B cell (primary cell): ENCODE measurements at regions not wholly inside any gene's neighbourhood (a gene's known extent, or its start where the extent isn't known, plus 50 kb on each side); places are given as distances from the start of the nearest gene placed in this dataset.

Experiments used
- ATAC-seq: fragments of 200-7000 bp; cut with Tn5 transposase; one replicate; pipeline ENCODE4 v1.10.0; 2021; ENCODE audit warnings: low read depth, mild to moderate bottlenecking, moderate number of reproducible peaks, moderate library complexity
- CTCF ChIA-PET: fragments of 350-600 bp; sonication (Branson Sonifier 250); formaldehyde crosslinking; loops from one replicate; lab custom pipeline; 2021; ENCODE audit warnings: antibody characterized with exemption, inconsistent platforms; lab: Charles Lee
- POLR2A ChIA-PET: fragments of 350-600 bp; sonication (Branson Sonifier 250); formaldehyde crosslinking; loops from one replicate; lab custom pipeline; 2021; ENCODE audit warnings: antibody characterized with exemption; lab: Charles Lee
- DNase-seq: peaks from one replicate; pipeline ENCODE4 v3.0.0; 2013
- H2AFZ ChIP-seq: 2 replicates; pipeline ENCODE4 v1.6.1; 2012; ENCODE audit warnings: mild to moderate bottlenecking, low read depth, low read length; ENCODE audit not compliant: insufficient read depth, poor library complexity, severe bottlenecking
- H3K27ac ChIP-seq, 2 donors: 1 replicate in 1 of 2; 2 replicates in 1 of 2; pipeline ENCODE4 v1.5.1; 2012 to 2013; ENCODE audit warnings: low read length in 2 of 2, mild to moderate bottlenecking in 2 of 2, moderate library complexity in 1 of 2
- H3K27me3 ChIP-seq, 4 experiments: fragments of 200-600 bp in 1 of 4; sonication (generic) in 1 of 4; replicated peaks in 1 of 4; 1 replicate in 2 of 4; 2 replicates in 2 of 4; pipeline versions ENCODE4 v1.6.1 to v1.7.0; 2013 to 2016; ENCODE audit warnings: low read length in 3 of 4, mild to moderate bottlenecking in 2 of 4, mixed read lengths in 1 of 4, moderate library complexity in 1 of 4; ENCODE audit not compliant: insufficient read depth in 4 of 4, control insufficient read depth in 3 of 4; ENCODE audit errors: control extremely low read depth in 1 of 4
- H3K36me3 ChIP-seq, 2 experiments: replicated peaks in 1 of 2; 1 replicate in 1 of 2; 2 replicates in 1 of 2; pipeline versions ENCODE4 v1.6.1 to v1.7.1; 2013; ENCODE audit warnings: low read length in 1 of 2; ENCODE audit not compliant: insufficient read depth in 2 of 2, control insufficient read depth in 1 of 2; ENCODE audit errors: control extremely low read depth in 1 of 2, extremely low read depth in 1 of 2
- H3K4me1 ChIP-seq, 2 donors: fragments of 200-600 bp in 1 of 2; sonication (generic) in 1 of 2; 1 replicate in 1 of 2; 2 replicates in 1 of 2; pipeline versions ENCODE4 v1.5.1 to v1.6.1; 2013 to 2017; ENCODE audit warnings: low read length in 2 of 2; ENCODE audit not compliant: control insufficient read depth in 2 of 2, insufficient read depth in 2 of 2
- H3K4me2 ChIP-seq: replicated peaks from 2 replicates; pipeline ENCODE3; 2012; ENCODE audit warnings: mild to moderate bottlenecking, low read depth, low read length; ENCODE audit not compliant: poor library complexity, severe bottlenecking
- H3K4me3 ChIP-seq, 5 experiments: fragments of 200-600 bp in 1 of 5; sonication (generic) in 1 of 5; 1 replicate in 3 of 5; 2 replicates in 2 of 5; pipeline versions ENCODE4 v1.5.1 to v1.7.0; 2011 to 2016; ENCODE audit warnings: low read length in 4 of 5, mild to moderate bottlenecking in 4 of 5, low read depth in 2 of 5, control low read depth in 1 of 5, moderate library complexity in 1 of 5; ENCODE audit not compliant: insufficient read depth in 1 of 5; ENCODE audit errors: control extremely low read depth in 1 of 5, extremely low read depth in 1 of 5
- H3K79me2 ChIP-seq: fragments of 200-600 bp; sonication (generic); one replicate; pipeline ENCODE4 v1.6.0; 2016; ENCODE audit warnings: low read length; ENCODE audit not compliant: control insufficient read depth, insufficient read depth
- H3K9ac ChIP-seq: fragments of 200-600 bp; sonication (generic); 2 replicates; pipeline ENCODE4 v1.6.1; 2017; ENCODE audit warnings: mild to moderate bottlenecking, low read length, moderate library complexity
- H3K9me3 ChIP-seq, 3 donors: one replicate each; pipeline versions ENCODE4 v1.6.1 to v1.7.1; 2013; ENCODE audit warnings: low read length in 2 of 3; ENCODE audit not compliant: control insufficient read depth in 2 of 3, insufficient read depth in 1 of 3; ENCODE audit errors: control extremely low read depth in 1 of 3
- H4K20me1 ChIP-seq: 2 replicates; pipeline ENCODE4 v1.6.0; 2012; ENCODE audit warnings: mild to moderate bottlenecking, low read length; ENCODE audit not compliant: insufficient read depth, control insufficient read depth, poor library complexity, severe bottlenecking
- H3K27ac Mint-ChIP-seq: one replicate; pipeline ENCODE4 v1.8.0; 2021; ENCODE audit warnings: mixed read lengths
- H3K27me3 Mint-ChIP-seq: one replicate; pipeline ENCODE4 v1.8.0; 2021; ENCODE audit warnings: mixed read lengths
- H3K4me1 Mint-ChIP-seq: one replicate; pipeline ENCODE4 v1.8.0; 2021; ENCODE audit warnings: mixed read lengths
- H3K4me3 Mint-ChIP-seq: one replicate; pipeline ENCODE4 v1.8.0; 2021; ENCODE audit warnings: mixed read lengths
- H3K9me3 Mint-ChIP-seq: one replicate; pipeline ENCODE4 v1.8.0; 2022; ENCODE audit warnings: mixed read lengths; ENCODE audit not compliant: insufficient read depth
- EZH2 ChIP-seq: IDR thresholded peaks from 2 replicates; pipeline ENCODE4 v1.6.1; 2012; ENCODE audit warnings: borderline replicate concordance, low read depth, mild to moderate bottlenecking, moderate library complexity, low read length; ENCODE audit not compliant: insufficient read depth, poor library complexity, severe bottlenecking
- WGBS: methylation state at CpG from one replicate; pipeline ENCODE4 v1.1.5; 2013; ENCODE audit warnings: missing lambda C conversion rate; ENCODE audit not compliant: insufficient coverage; 5-methylcytosine and 5-hydroxymethylcytosine counted together
- intact Hi-C: fragments of 100-400 bp; cut with micrococcal nuclease; formaldehyde crosslinking; loops from one replicate; pipeline ENCODE4 v1.10.0; 2022
- TF ChIP-seq, protein P1 (sequence below): fragments of 200-600 bp; IDR thresholded peaks from one replicate; pipeline ENCODE4 v1.8.0; 2022; ENCODE audit warnings: antibody characterized with exemption, mild to moderate bottlenecking

DNA sequence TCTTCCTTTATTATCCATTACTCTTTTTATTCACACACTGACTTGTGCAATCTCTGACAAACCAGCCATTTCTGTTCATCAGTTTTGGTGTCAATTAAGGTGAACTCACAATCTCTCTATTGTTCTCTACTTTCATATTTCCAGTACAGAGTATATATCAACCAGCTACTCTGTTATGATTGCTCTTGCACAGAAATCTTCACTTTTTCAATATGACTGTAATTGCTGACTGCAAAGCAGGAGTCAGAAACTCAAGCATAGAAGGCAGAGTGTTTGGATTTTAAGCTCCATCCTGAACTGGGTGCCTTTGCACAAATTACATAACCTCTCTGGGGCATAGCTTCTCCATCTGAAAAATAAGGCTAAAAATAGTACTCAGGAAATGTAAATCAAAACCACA is 1042.0 kb downstream of the GRM8 start:
- intact Hi-C loops: no loop called here
- H3K79me2 ChIP-seq: no peaks in the 10 kb centered on the region
- H3K4me1 Mint-ChIP-seq: no peaks in the 10 kb centered on the region
- no peak overlapping the region for H3K27ac ChIP-seq
- ATAC-seq (no peak), DNase-seq (no peak)
- no peak overlapping the region for H2AFZ ChIP-seq
- H3K9me3 Mint-ChIP-seq: no peaks in the 10 kb centered on the region
- CTCF ChIA-PET: no interaction called here
- TF ChIP-seq, protein P1, sequence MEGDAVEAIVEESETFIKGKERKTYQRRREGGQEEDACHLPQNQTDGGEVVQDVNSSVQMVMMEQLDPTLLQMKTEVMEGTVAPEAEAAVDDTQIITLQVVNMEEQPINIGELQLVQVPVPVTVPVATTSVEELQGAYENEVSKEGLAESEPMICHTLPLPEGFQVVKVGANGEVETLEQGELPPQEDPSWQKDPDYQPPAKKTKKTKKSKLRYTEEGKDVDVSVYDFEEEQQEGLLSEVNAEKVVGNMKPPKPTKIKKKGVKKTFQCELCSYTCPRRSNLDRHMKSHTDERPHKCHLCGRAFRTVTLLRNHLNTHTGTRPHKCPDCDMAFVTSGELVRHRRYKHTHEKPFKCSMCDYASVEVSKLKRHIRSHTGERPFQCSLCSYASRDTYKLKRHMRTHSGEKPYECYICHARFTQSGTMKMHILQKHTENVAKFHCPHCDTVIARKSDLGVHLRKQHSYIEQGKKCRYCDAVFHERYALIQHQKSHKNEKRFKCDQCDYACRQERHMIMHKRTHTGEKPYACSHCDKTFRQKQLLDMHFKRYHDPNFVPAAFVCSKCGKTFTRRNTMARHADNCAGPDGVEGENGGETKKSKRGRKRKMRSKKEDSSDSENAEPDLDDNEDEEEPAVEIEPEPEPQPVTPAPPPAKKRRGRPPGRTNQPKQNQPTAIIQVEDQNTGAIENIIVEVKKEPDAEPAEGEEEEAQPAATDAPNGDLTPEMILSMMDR: no peak
- no peak for TF ChIP-seq EZH2
- no peak overlapping the region for H3K4me2 ChIP-seq
- no peaks in the 10 kb centered on the region for H3K9me3 ChIP-seq
- H3K4me3 Mint-ChIP-seq: no peak overlapping the region
- H3K27me3 Mint-ChIP-seq: no peaks in the 10 kb centered on the region
- no peaks in the 10 kb centered on the region for H3K36me3 ChIP-seq
- POLR2A ChIA-PET: no interaction called here
- H4K20me1 ChIP-seq: no peaks in the 10 kb centered on the region
- H3K27me3 ChIP-seq: no peaks in the 10 kb centered on the region
- no peak overlapping the region for H3K4me3 ChIP-seq
- H3K4me1 ChIP-seq: no peaks in the 10 kb centered on the region
- H3K27ac Mint-ChIP-seq: no peak overlapping the region
- H3K9ac ChIP-seq: no peak overlapping the region

DNA sequence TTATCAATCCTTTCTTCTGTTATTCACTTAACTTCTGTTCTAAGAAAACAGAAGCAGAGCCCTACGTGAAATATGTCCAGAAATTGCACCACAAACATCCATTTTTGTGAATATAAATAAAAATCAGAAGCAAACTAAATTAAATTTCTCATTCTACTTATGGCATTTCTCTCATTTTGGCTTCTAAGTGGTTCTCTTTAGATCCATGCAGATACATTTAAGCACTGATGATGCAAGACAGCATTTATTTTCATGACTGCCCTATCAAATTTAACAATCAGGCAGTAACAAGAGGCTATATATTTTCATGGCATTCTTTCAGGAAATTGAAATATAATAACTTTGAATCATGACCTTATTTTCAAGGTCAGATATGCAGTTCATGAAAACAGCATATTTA is 1049.6 kb downstream of the GRM8 start:
- CTCF ChIA-PET: no interaction called here
- no peak overlapping the region for H3K4me3 Mint-ChIP-seq

More for the DNA sequence above, 1049.6 kb downstream of the GRM8 start:
- H3K4me1 ChIP-seq: no peaks in the 10 kb centered on the region
- WGBS: no CpG with 5 or more reads among the region's 1 CpG
- DNase-seq (no peak), ATAC-seq (no peak)
- Mint-ChIP-seq H3K9me3 (no peaks in the 10 kb centered on the region), H3K4me1 (no peaks in the 10 kb centered on the region), H3K27me3 (no peaks in the 10 kb centered on the region), H3K27ac (no peak overlapping the region)
- H3K4me3 ChIP-seq: no peak overlapping the region
- no peaks in the 10 kb centered on the region for H3K9me3 ChIP-seq
- H3K27ac ChIP-seq: no peak overlapping the region
- TF ChIP-seq, protein P1: no peak
- TF ChIP-seq EZH2: no peak
- H3K9ac ChIP-seq: no peak overlapping the region
- POLR2A ChIA-PET: no interaction called here
- H4K20me1 ChIP-seq: no peaks in the 10 kb centered on the region
- H3K27me3 ChIP-seq: no peaks in the 10 kb centered on the region
- H3K4me2 ChIP-seq: no peak overlapping the region
- H3K36me3 ChIP-seq: no peaks in the 10 kb centered on the region
- H2AFZ ChIP-seq: no peak overlapping the region
- no peaks in the 10 kb centered on the region for H3K79me2 ChIP-seq
- intact Hi-C loops: loop anchor here (10.0 kb wide), 1 partner anchor 308 kb away; no protein-coding TSS in a partner anchor
